CD14-positive monocyte (primary cell): ENCODE measurements at regions not wholly inside any gene's neighbourhood (a gene's known extent, or its start where the extent isn't known, plus 50 kb on each side); places are given as distances from the start of the nearest gene placed in this dataset.

Experiments
- DNase-seq, 3 donors: peaks; one replicate each; pipeline ENCODE4 v3.0.0-alpha.2; 2011 to 2022
- H2AFZ ChIP-seq: 2 replicates; pipeline ENCODE4 v1.6.0; 2012; ENCODE audit warnings: mild to moderate bottlenecking, low read depth, low read length, inconsistent platforms; ENCODE audit not compliant: insufficient read depth, poor library complexity, severe bottlenecking
- H3K27ac ChIP-seq, 2 donors: 1 replicate in 1 of 2; 2 replicates in 1 of 2; pipeline ENCODE4 v1.5.1; 2012 to 2013; ENCODE audit warnings: low read length in 2 of 2, control low read depth in 1 of 2, inconsistent platforms in 1 of 2, low read depth in 1 of 2, mild to moderate bottlenecking in 1 of 2
- H3K27me3 ChIP-seq, 2 donors: one replicate each; pipeline versions ENCODE4 v1.6.0 to v1.6.1; 2011 to 2013; ENCODE audit warnings: low read length in 2 of 2; ENCODE audit not compliant: control insufficient read depth in 2 of 2, insufficient read depth in 2 of 2
- H3K36me3 ChIP-seq, 2 donors: replicated peaks in 1 of 2; 1 replicate in 1 of 2; 2 replicates in 1 of 2; pipeline versions ENCODE4 v1.5.1 to v1.6.1; 2012 to 2013; ENCODE audit warnings: low read length in 2 of 2, control low read depth in 1 of 2, inconsistent platforms in 1 of 2, mild to moderate bottlenecking in 1 of 2; ENCODE audit not compliant: insufficient read depth in 2 of 2, control insufficient read depth in 1 of 2
- H3K4me1 ChIP-seq, 2 donors: 1 replicate in 1 of 2; 2 replicates in 1 of 2; pipeline versions ENCODE4 v1.5.1 to v1.6.1; 2012 to 2013; ENCODE audit warnings: low read length in 2 of 2, control low read depth in 1 of 2, inconsistent platforms in 1 of 2, mild to moderate bottlenecking in 1 of 2, moderate library complexity in 1 of 2; ENCODE audit not compliant: insufficient read depth in 2 of 2, control insufficient read depth in 1 of 2
- H3K4me2 ChIP-seq: replicated peaks from 2 replicates; pipeline ENCODE3; 2012; ENCODE audit warnings: low read length, moderate library complexity, mild to moderate bottlenecking; ENCODE audit not compliant: poor library complexity, severe bottlenecking; ENCODE audit errors: extremely low read depth
- H3K4me3 ChIP-seq, 3 experiments: fragments of 200-600 bp in 1 of 3; sonication (generic) in 1 of 3; replicated peaks in 1 of 3; 1 replicate in 2 of 3; 2 replicates in 1 of 3; pipeline ENCODE4 v1.5.1; 2011 to 2013; ENCODE audit warnings: low read length in 3 of 3, mild to moderate bottlenecking in 3 of 3, control low read depth in 2 of 3, low read depth in 2 of 3, inconsistent platforms in 1 of 3, moderate library complexity in 1 of 3
- H3K79me2 ChIP-seq: 2 replicates; pipeline ENCODE4 v1.6.0; 2012; ENCODE audit warnings: mild to moderate bottlenecking, control low read depth, inconsistent platforms, low read length, moderate library complexity; ENCODE audit not compliant: insufficient read depth
- H3K9ac ChIP-seq: 2 replicates; pipeline ENCODE4 v1.6.0; 2017; ENCODE audit warnings: low read length, mild to moderate bottlenecking; ENCODE audit not compliant: insufficient read depth, poor library complexity, severe bottlenecking
- H3K9me3 ChIP-seq, 2 donors: replicated peaks in 1 of 2; 1 replicate in 1 of 2; 2 replicates in 1 of 2; pipeline versions ENCODE4 v1.5.1 to v1.6.1; 2012 to 2013; ENCODE audit warnings: low read length in 2 of 2, control low read depth in 1 of 2; ENCODE audit not compliant: control insufficient read depth in 1 of 2, insufficient read depth in 1 of 2
- H4K20me1 ChIP-seq: 2 replicates; pipeline ENCODE4 v1.6.0; 2012; ENCODE audit warnings: mild to moderate bottlenecking, low read length, control low read depth, moderate library complexity; ENCODE audit not compliant: insufficient read depth
- H3K27ac Mint-ChIP-seq, 7 donors: one replicate each; pipeline ENCODE4 v1.8.0; 2020; ENCODE audit warnings: mild to moderate bottlenecking in 7 of 7, mixed read lengths in 7 of 7, moderate library complexity in 6 of 7, inconsistent platforms in 2 of 7
- H3K27me3 Mint-ChIP-seq, 3 donors: one replicate each; pipeline ENCODE4 v1.8.0; 2021 to 2022; ENCODE audit warnings: low read depth in 3 of 3, mild to moderate bottlenecking in 3 of 3, mixed read lengths in 3 of 3, moderate library complexity in 3 of 3, inconsistent platforms in 1 of 3
- H3K36me3 Mint-ChIP-seq, 2 donors: one replicate each; pipeline ENCODE4 v1.8.0; 2020; ENCODE audit warnings: mixed read lengths in 2 of 2, inconsistent platforms in 1 of 2, mild to moderate bottlenecking in 1 of 2
- H3K4me1 Mint-ChIP-seq: one replicate; pipeline ENCODE4 v1.8.0; 2020; ENCODE audit warnings: mild to moderate bottlenecking, mixed read lengths
- H3K4me3 Mint-ChIP-seq, 2 donors: one replicate each; pipeline ENCODE4 v1.8.0; 2020; ENCODE audit warnings: mild to moderate bottlenecking in 2 of 2, mixed read lengths in 2 of 2, moderate library complexity in 1 of 2
- H3K9me3 Mint-ChIP-seq, 7 donors: one replicate each; pipeline ENCODE4 v1.8.0; 2020 to 2022; ENCODE audit warnings: mixed read lengths in 7 of 7, mild to moderate bottlenecking in 6 of 7, moderate library complexity in 6 of 7, inconsistent platforms in 2 of 7
- CTCF ChIP-seq: fragments of 200-600 bp; IDR thresholded peaks from one replicate; pipeline ENCODE4 v1.8.0; 2022; ENCODE audit warnings: antibody characterized with exemption, mild to moderate bottlenecking
- WGBS: methylation state at CpG from one replicate; pipeline ENCODE4 v1.1.5; 2013; ENCODE audit warnings: missing lambda C conversion rate; ENCODE audit not compliant: insufficient coverage; 5-methylcytosine and 5-hydroxymethylcytosine counted together
- intact Hi-C, 2 donors: fragments of 100-400 bp; cut with micrococcal nuclease; formaldehyde crosslinking; loops; one replicate each; pipeline versions ENCODE4 v1.15.0 to v1.15.1; 2023

- Histone ChIP-seq H4K20me1 (no peaks in the 10 kb centered on the region), H3K79me2 (no peaks in the 10 kb centered on the region), H3K36me3 (no peaks in the 10 kb centered on the region), H3K27me3 (no peaks in the 10 kb centered on the region), H3K4me1 (no peaks in the 10 kb centered on the region), H3K9ac (no peak overlapping the region), H3K9me3 (peaks cover 0 to 4% of the 10 kb centered on the region in 2 donors), H2AFZ (no peak overlapping the region), H3K27ac (no peak overlapping the region), H3K4me2 (no peak overlapping the region), H3K4me3 (no peak overlapping the region)
- Mint-ChIP-seq H3K27me3 (no peaks in the 10 kb centered on the region), H3K9me3 (peaks cover 0 to 10% (median 4%) of the 10 kb centered on the region in 7 donors), H3K4me3 (no peak overlapping the region), H3K36me3 (no peaks in the 10 kb centered on the region), H3K4me1 (no peaks in the 10 kb centered on the region), H3K27ac (no peak overlapping the region)
- no peak for TF ChIP-seq CTCF
- no peak for DNase-seq
- intact Hi-C loops = no loop called here
Measured at GRCh38 chr12:85681333-85681732, 154.9 kb downstream of the RASSF9 start.

GRCh38 chr12:85683051-85683450 lies 153.2 kb downstream of the RASSF9 start:
- intact Hi-C loops = no loop called here
- 83% methylated on average over 1 of the region's 4 CpGs for WGBS
- Mint-ChIP-seq H3K36me3 (no peaks in the 10 kb centered on the region), H3K9me3 (peaks cover 0 to 10% (median 6%) of the 10 kb centered on the region in 7 donors), H3K4me3 (no peak overlapping the region), H3K4me1 (no peaks in the 10 kb centered on the region), H3K27me3 (no peaks in the 10 kb centered on the region), H3K27ac (no peak overlapping the region)
- Histone ChIP-seq H3K4me1 (no peaks in the 10 kb centered on the region), H3K9ac (no peak overlapping the region), H3K9me3 (peaks cover 0 to 4% of the 10 kb centered on the region in 2 donors), H3K79me2 (no peaks in the 10 kb centered on the region), H2AFZ (no peak overlapping the region), H3K27ac (no peak overlapping the region), H3K4me2 (no peak overlapping the region), H4K20me1 (no peaks in the 10 kb centered on the region), H3K4me3 (no peak overlapping the region), H3K27me3 (no peaks in the 10 kb centered on the region), H3K36me3 (no peaks in the 10 kb centered on the region)
- no peak for DNase-seq
- no peak for TF ChIP-seq CTCF
